ENCODE measurements at regions not wholly inside any gene's neighbourhood (a gene's known extent, or its start where the extent isn't known, plus 50 kb on each side); places are given as distances from the start of the nearest gene placed in this dataset.

DNA sequence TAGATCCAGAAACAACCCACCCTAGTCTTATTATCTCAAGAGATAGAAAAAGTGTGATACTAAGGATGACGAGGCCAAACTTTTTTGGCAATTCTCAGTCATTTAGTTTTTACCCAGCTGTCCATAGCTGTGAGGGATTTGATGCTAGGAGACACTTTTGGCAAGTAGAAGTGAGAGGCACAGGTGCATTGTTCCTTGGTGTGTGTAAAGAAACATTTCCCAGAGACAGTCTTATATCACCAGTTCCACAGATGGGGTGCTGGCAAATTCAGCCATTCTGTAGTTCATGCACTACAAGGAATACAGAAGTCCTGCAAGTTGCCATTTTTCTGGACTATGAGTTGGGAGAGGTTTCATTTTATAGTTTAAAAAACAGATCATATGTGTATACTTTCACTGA, 403.3 kb upstream of the GHITM start:
- no peak overlapping the region for H3K4me3 ChIP-seq (ENCODE audit: insufficient read depth, low read length, poor library complexity, severe bottlenecking)
- no peaks in the 10 kb centered on the region for H3K9me2 ChIP-seq (replicated peaks; ENCODE audit: insufficient read depth, low read length)
- H3K79me2 ChIP-seq (ENCODE audit: insufficient read depth, low read length), result no peaks in the 10 kb centered on the region
- H3K27me3 ChIP-seq (ENCODE audit: low read length), result no peaks in the 10 kb centered on the region
- H4K20me1 ChIP-seq (ENCODE audit: low read depth, low read length), result 0 out of 2 replicates have a peak, but pooled peaks cover 5% of the 10 kb centered on the region
- TF ChIP-seq, protein P1, sequence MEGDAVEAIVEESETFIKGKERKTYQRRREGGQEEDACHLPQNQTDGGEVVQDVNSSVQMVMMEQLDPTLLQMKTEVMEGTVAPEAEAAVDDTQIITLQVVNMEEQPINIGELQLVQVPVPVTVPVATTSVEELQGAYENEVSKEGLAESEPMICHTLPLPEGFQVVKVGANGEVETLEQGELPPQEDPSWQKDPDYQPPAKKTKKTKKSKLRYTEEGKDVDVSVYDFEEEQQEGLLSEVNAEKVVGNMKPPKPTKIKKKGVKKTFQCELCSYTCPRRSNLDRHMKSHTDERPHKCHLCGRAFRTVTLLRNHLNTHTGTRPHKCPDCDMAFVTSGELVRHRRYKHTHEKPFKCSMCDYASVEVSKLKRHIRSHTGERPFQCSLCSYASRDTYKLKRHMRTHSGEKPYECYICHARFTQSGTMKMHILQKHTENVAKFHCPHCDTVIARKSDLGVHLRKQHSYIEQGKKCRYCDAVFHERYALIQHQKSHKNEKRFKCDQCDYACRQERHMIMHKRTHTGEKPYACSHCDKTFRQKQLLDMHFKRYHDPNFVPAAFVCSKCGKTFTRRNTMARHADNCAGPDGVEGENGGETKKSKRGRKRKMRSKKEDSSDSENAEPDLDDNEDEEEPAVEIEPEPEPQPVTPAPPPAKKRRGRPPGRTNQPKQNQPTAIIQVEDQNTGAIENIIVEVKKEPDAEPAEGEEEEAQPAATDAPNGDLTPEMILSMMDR (IDR thresholded peaks at IDR 0.05; ENCODE audit: insufficient read depth, low read length, poor library complexity, severe bottlenecking), result no peak
- TF ChIP-seq EZH2phosphoT487 (conservative IDR thresholded peaks at IDR 0.05; ENCODE audit: low read length), result no peak
- H3K9ac ChIP-seq (ENCODE audit: low read length), result no peak overlapping the region
- H3K27ac ChIP-seq (ENCODE audit: low read depth, low read length), result no peak overlapping the region
- no peak overlapping the region for H2AFZ ChIP-seq (ENCODE audit: low read depth, low read length, severe bottlenecking)
- 0 out of 2 replicates have a peak, but pooled peaks cover 4% of the 10 kb centered on the region for H3K9me3 ChIP-seq (ENCODE audit: insufficient read depth, low read length)
- no peaks in the 10 kb centered on the region for H3F3A ChIP-seq (ENCODE audit: insufficient read depth)
- H3K4me2 ChIP-seq (ENCODE audit: low read depth, low read length, poor library complexity, severe bottlenecking), result no peak overlapping the region
- no peaks in the 10 kb centered on the region for H3K36me3 ChIP-seq (ENCODE audit: low read length)

DNA sequence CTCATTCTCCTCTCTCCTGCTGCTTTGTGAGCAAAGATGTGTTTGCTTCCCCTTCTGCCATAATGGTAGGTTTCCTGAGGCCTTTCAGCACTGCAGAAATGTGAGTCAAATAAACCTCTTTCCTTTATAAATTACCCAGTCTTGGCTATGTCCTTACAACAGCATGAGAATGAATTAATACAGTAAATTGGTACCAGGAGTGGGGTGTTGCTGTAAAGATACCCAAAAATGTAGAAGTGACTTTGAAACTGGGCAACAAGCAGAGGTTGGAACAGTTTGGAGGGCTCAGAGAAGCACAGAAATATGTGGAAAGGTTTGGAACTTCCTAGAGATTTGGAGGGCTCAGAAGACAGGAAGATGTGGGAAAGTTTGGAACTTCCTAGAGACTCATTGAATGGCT, 388.7 kb upstream of the GHITM start:
- Histone ChIP-seq H3K9me3 (ENCODE audit: insufficient read depth, low read length) (peaks cover 11% of the 10 kb centered on the region; the same call in 1 of the 2 replicates), H3K4me3 (ENCODE audit: insufficient read depth, low read length, poor library complexity, severe bottlenecking) (no peak overlapping the region), H2AFZ (ENCODE audit: low read depth, low read length, severe bottlenecking) (no peak overlapping the region), H3K36me3 (ENCODE audit: low read length) (no peaks in the 10 kb centered on the region), H3K4me2 (ENCODE audit: low read depth, low read length, poor library complexity, severe bottlenecking) (no peak overlapping the region), H3K27me3 (ENCODE audit: low read length) (no peaks in the 10 kb centered on the region), H3K27ac (ENCODE audit: low read depth, low read length) (no peak overlapping the region), H3K79me2 (ENCODE audit: insufficient read depth, low read length) (no peaks in the 10 kb centered on the region), H3F3A (ENCODE audit: insufficient read depth) (no peaks in the 10 kb centered on the region), H3K9me2 (replicated peaks; ENCODE audit: insufficient read depth, low read length) (no peaks in the 10 kb centered on the region), H3K9ac (ENCODE audit: low read length) (no peak overlapping the region), H4K20me1 (ENCODE audit: low read depth, low read length) (no peaks in the 10 kb centered on the region)
- no peak for TF ChIP-seq EZH2phosphoT487 (conservative IDR thresholded peaks at IDR 0.05; ENCODE audit: low read length)
- TF ChIP-seq, protein P1 (IDR thresholded peaks at IDR 0.05; ENCODE audit: insufficient read depth, low read length, poor library complexity, severe bottlenecking), result no peak

DNA sequence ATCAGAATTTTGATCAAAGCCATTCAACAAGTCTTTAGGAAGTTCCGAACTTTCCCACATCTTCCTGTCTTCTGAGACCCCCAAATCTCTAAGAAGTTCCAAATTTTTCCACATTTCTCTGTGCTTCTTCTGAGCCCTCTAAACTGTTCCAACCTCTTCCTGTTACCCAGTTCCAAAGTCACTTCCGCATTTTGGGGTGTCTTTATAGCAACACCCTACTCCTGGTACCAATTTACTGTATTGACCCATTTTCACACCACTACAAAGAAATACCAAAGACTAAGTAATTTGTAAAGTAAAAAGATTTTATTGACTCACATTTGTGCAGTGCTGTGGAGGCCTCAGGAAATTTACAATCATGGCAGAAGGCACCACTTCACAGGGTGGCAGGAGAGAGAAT, 385.8 kb upstream of the GHITM start:
- Histone ChIP-seq H3F3A (ENCODE audit: insufficient read depth) (no peaks in the 10 kb centered on the region), H4K20me1 (ENCODE audit: low read depth, low read length) (no peaks in the 10 kb centered on the region), H3K9me3 (ENCODE audit: insufficient read depth, low read length) (peaks cover 11% of the 10 kb centered on the region; the same call in 1 of the 2 replicates), H3K27me3 (ENCODE audit: low read length) (no peaks in the 10 kb centered on the region), H3K9ac (ENCODE audit: low read length) (no peak overlapping the region), H3K36me3 (ENCODE audit: low read length) (no peaks in the 10 kb centered on the region), H3K27ac (ENCODE audit: low read depth, low read length) (no peak overlapping the region), H3K4me3 (ENCODE audit: insufficient read depth, low read length, poor library complexity, severe bottlenecking) (no peak overlapping the region), H3K4me2 (ENCODE audit: low read depth, low read length, poor library complexity, severe bottlenecking) (no peak overlapping the region), H2AFZ (ENCODE audit: low read depth, low read length, severe bottlenecking) (no peak overlapping the region), H3K9me2 (replicated peaks; ENCODE audit: insufficient read depth, low read length) (no peaks in the 10 kb centered on the region), H3K79me2 (ENCODE audit: insufficient read depth, low read length) (no peaks in the 10 kb centered on the region)
- TF ChIP-seq, protein P1 (IDR thresholded peaks at IDR 0.05; ENCODE audit: insufficient read depth, low read length, poor library complexity, severe bottlenecking), result no peak
- TF ChIP-seq EZH2phosphoT487 (conservative IDR thresholded peaks at IDR 0.05; ENCODE audit: low read length), result no peak

Measured in SU-DHL-6 (cell line).